Adrenal gland (tissue), 9 donors: ENCODE measurements at regions not wholly inside any gene's neighbourhood (a gene's known extent, or its start where the extent isn't known, plus 50 kb on each side); places are given as distances from the start of the nearest gene placed in this dataset.

Source experiments
- DNase-seq, 7 donors: peaks; one replicate each; pipeline ENCODE4 v3.0.0-alpha.2; 2019 to 2020
- H3K27ac ChIP-seq, 5 donors: fragments of 200-600 bp; sonication (generic) in 4 of 5; 1 replicate in 3 of 5; 2 replicates in 2 of 5; pipeline versions ENCODE4 v1.5.1 to v1.8.0; 2016 to 2020; ENCODE audit warnings: mild to moderate bottlenecking in 1 of 5
- H3K27me3 ChIP-seq: fragments of 200-600 bp; 2 replicates; pipeline ENCODE4 v1.8.0; 2021
- H3K36me3 ChIP-seq, 2 donors: fragments of 200-600 bp; replicated peaks in 1 of 2; 1 replicate in 1 of 2; 2 replicates in 1 of 2; pipeline versions ENCODE4 v1.5.1 to v1.8.0; 2018 to 2022
- H3K4me1 ChIP-seq, 2 donors: fragments of 200-600 bp; replicated peaks in 1 of 2; 1 replicate in 1 of 2; 2 replicates in 1 of 2; pipeline versions ENCODE4 v1.5.1 to v1.8.0; 2018 to 2021
- H3K4me3 ChIP-seq, 4 donors: fragments of 200-600 bp; sonication (generic) in 3 of 4; one replicate each; pipeline ENCODE4 v1.5.1; 2016 to 2018
- H3K9me3 ChIP-seq, 3 donors: fragments of 200-600 bp; sonication (generic) in 1 of 3; replicated peaks in 1 of 3; 1 replicate in 2 of 3; 2 replicates in 1 of 3; pipeline versions ENCODE4 v1.5.1 to v1.8.0; 2016 to 2021
- POLR2A ChIP-seq, 2 donors: fragments of 450-650 bp; IDR thresholded peaks; one replicate each; pipeline ENCODE4 v1.6.1; 2017; ENCODE audit warnings: antibody characterized with exemption in 2 of 2, mild to moderate bottlenecking in 2 of 2, moderate library complexity in 1 of 2
- WGBS, 4 donors: extraction: QIAGEN DNeasy Blood & Tissue Kit in 2 of 4; methylation state at CpG; one replicate each; pipeline versions ENCODE4 v1.1.5 to v1.1.7; 2013 to 2017; 5-methylcytosine and 5-hydroxymethylcytosine counted together
- intact Hi-C, 2 donors: fragments of 100-400 bp; cut with DNase I; formaldehyde crosslinking; loops; one replicate each; pipeline versions ENCODE4 v1.14.1 to v1.15.0; 2022 to 2023
- TF ChIP-seq, protein P1 (sequence below), 6 experiments: fragments of 450-650 bp in 4 of 6; fragments of 200-600 bp in 2 of 6; sonication (generic) in 1 of 6; IDR thresholded peaks; 1 replicate in 5 of 6; 2 replicates in 1 of 6; pipeline versions ENCODE4 v1.5.1 to v1.8.0; 2016 to 2021; ENCODE audit warnings: antibody characterized with exemption in 6 of 6, mild to moderate bottlenecking in 2 of 6, moderate library complexity in 1 of 6
- donor health status: healthy with polysubstance abuse.
- donor health status: Bipolar disorder and iron deficiency.
- donor health status: DM: yes; HTN: yes; CAD: no.
- donor health status: DM: no; HTN: no; CAD: no.
- donor health status: DM: no; HTN: no; CAD: no.

GRCh38 chr16:86747761-86748160 is 169.4 kb downstream of the FOXL1 start:
- Histone ChIP-seq H3K4me1 (no peaks in the 10 kb centered on the region), H3K4me3 (no peak overlapping the region), H3K36me3 (no peaks in the 10 kb centered on the region), H3K27ac (no peak overlapping the region), H3K27me3 (no peaks in the 10 kb centered on the region), H3K9me3 (no peaks in the 10 kb centered on the region)
- intact Hi-C loops: no loop called here
- TF ChIP-seq, protein P1, sequence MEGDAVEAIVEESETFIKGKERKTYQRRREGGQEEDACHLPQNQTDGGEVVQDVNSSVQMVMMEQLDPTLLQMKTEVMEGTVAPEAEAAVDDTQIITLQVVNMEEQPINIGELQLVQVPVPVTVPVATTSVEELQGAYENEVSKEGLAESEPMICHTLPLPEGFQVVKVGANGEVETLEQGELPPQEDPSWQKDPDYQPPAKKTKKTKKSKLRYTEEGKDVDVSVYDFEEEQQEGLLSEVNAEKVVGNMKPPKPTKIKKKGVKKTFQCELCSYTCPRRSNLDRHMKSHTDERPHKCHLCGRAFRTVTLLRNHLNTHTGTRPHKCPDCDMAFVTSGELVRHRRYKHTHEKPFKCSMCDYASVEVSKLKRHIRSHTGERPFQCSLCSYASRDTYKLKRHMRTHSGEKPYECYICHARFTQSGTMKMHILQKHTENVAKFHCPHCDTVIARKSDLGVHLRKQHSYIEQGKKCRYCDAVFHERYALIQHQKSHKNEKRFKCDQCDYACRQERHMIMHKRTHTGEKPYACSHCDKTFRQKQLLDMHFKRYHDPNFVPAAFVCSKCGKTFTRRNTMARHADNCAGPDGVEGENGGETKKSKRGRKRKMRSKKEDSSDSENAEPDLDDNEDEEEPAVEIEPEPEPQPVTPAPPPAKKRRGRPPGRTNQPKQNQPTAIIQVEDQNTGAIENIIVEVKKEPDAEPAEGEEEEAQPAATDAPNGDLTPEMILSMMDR (IDR thresholded peaks at IDR 0.05): no peak
- TF ChIP-seq POLR2A (IDR thresholded peaks at IDR 0.05): no peak
- 82 to 89% (median 84%) methylated on average over 12 to 13 of the region's 13 CpGs for WGBS, 4 donors
- DNase-seq: no peak

- intact Hi-C loops: no loop called here
- no peaks in the 10 kb centered on the region for H3K36me3 ChIP-seq
- DNase-seq: no peak
- TF ChIP-seq, protein P1 (IDR thresholded peaks at IDR 0.05): no peak
- TF ChIP-seq POLR2A (IDR thresholded peaks at IDR 0.05): no peak
- H3K4me3 ChIP-seq: no peak overlapping the region
- 42 to 84% (median 70%) methylated on average over 2 to 3 of the region's 3 CpGs for WGBS, 4 donors
- H3K9me3 ChIP-seq: no peaks in the 10 kb centered on the region
- H3K27ac ChIP-seq: no peak overlapping the region
- no peaks in the 10 kb centered on the region for H3K27me3 ChIP-seq
- no peaks in the 10 kb centered on the region for H3K4me1 ChIP-seq
These were observed 170.3 kb downstream of the FOXL1 start for GRCh38 chr16:86748652-86749051.

DNA sequence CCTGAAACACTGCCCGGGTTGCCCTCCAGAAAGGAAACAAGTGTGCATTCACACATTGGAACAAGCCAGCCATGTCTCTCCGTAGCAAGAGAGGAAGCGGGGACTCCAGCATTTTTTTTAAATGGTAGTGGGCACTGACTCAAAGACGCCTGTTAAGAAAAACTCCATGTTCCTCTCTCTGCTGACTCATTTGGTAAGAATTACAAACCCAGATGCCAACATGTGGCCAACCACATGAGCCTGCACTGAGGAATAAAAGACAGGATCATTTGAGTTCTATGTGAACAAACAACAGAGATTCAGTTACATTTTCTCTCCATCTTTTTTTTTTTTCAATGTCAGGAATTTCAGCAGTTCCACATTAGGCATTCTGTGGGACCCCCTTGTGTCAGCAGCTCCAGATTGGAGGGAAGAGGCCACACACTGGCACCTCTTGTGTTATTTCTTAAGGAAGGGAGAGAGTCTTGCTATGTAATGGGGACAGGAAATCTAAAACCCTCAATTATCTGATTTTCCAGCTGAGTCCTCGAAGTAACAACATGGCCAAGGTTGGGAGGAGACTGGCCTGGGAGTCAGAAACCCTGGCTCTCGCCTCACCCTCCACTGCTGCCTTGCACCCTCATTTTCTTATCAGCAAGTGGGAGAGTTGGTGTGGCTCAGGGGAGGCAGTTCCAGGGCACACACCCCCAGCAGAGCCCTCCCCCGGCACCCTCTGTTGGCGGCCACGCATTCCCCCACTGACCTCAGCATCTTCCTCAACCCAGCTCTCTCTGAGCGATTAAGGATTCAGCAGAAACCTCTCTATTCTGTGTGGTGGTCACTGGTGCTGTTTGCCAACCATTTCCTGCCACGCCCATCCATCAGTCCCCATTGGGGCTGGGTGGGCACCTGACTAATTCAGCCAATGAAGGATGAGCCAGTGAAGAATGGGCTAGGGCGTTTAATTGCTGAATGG is 173.0 kb downstream of the FOXL1 start:
- DNase-seq: no peak
- Histone ChIP-seq H3K27me3 (no peaks in the 10 kb centered on the region), H3K4me1 (no peaks in the 10 kb centered on the region), H3K4me3 (no peak overlapping the region), H3K36me3 (no peaks in the 10 kb centered on the region), H3K9me3 (no peaks in the 10 kb centered on the region), H3K27ac (no peak overlapping the region)
- no peak for TF ChIP-seq POLR2A (IDR thresholded peaks at IDR 0.05)
- TF ChIP-seq, protein P1 (IDR thresholded peaks at IDR 0.05): no peak
- 68 to 79% (median 70%) methylated on average over 7 to 12 of the region's 12 CpGs for WGBS, 4 donors
- intact Hi-C loops: no loop called here

DNA sequence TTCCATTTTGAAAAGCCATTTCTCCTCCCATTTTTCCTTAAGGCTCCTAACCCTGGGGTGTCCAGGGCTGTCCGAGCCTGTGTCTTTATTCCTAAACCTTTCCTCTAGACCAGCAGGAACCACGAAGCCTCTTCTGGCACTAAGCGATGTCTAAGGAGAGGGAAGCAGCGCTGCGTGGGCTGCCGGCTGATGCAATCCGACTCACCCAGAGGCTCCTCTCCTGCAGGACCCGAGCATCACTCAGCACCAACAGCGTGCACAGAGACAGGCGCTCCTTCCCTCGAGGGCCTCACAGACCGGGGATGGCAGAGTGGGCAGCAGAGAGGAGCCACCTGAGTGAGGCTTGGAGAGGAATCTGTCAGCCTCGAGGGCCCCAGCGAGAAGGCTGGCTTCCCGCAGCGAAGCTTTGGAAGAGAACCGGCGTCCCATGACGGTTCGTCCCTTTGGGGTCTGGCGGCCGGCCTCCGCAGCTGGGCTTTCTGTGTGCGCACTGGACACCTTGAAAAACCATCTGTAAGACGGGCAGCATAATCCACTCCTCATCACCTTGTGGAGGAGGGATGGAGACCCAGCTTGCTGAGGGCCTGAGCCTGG is 174.3 kb downstream of the FOXL1 start:
- Histone ChIP-seq H3K4me3 (no peak overlapping the region), H3K27me3 (peaks cover 3% of the 10 kb centered on the region), H3K27ac (no peak overlapping the region), H3K9me3 (no peaks in the 10 kb centered on the region), H3K4me1 (no peaks in the 10 kb centered on the region), H3K36me3 (no peaks in the 10 kb centered on the region)
- no peak for TF ChIP-seq POLR2A (IDR thresholded peaks at IDR 0.05)
- TF ChIP-seq, protein P1 (IDR thresholded peaks at IDR 0.05): no peak
- WGBS, 4 donors: 75 to 81% (median 76%) methylated on average over 19 to 25 of the region's 25 CpGs
- no peak for DNase-seq
- intact Hi-C loops: no loop called here
